ENCODE measurements at regions not wholly inside any gene's neighbourhood (a gene's known extent, or its start where the extent isn't known, plus 50 kb on each side); places are given as distances from the start of the nearest gene placed in this dataset.

- 94% methylated on average over 5 of the region's 5 CpGs for WGBS
- H3K27me3 ChIP-seq (ENCODE audit: control insufficient read depth in 4 of 4, insufficient read depth in 4 of 4, low read length in 3 of 4), result no peaks in the 10 kb centered on the region
- no peak for DNase-seq (ENCODE audit: low spot score)
- no peaks in the 10 kb centered on the region for H3K36me3 ChIP-seq (ENCODE audit: control insufficient read depth in 4 of 4, insufficient read depth in 3 of 4, low read depth in 1 of 4, low read length in 3 of 4)
- TF ChIP-seq NR2F2 (IDR thresholded peaks at IDR 0.05) (no peak), MAX (IDR thresholded peaks at IDR 0.05) (no peak), EGR1 (IDR thresholded peaks at IDR 0.05; ENCODE audit: low read depth in 2 of 2) (no peak), HNF4A (conservative IDR thresholded peaks at IDR 0.05) (no peak), FOXA2 (IDR thresholded peaks at IDR 0.05) (no peak), RAD21 (IDR thresholded peaks at IDR 0.05) (no peak), ZBTB33 (IDR thresholded peaks at IDR 0.05) (no peak)
- TF ChIP-seq, protein P1, sequence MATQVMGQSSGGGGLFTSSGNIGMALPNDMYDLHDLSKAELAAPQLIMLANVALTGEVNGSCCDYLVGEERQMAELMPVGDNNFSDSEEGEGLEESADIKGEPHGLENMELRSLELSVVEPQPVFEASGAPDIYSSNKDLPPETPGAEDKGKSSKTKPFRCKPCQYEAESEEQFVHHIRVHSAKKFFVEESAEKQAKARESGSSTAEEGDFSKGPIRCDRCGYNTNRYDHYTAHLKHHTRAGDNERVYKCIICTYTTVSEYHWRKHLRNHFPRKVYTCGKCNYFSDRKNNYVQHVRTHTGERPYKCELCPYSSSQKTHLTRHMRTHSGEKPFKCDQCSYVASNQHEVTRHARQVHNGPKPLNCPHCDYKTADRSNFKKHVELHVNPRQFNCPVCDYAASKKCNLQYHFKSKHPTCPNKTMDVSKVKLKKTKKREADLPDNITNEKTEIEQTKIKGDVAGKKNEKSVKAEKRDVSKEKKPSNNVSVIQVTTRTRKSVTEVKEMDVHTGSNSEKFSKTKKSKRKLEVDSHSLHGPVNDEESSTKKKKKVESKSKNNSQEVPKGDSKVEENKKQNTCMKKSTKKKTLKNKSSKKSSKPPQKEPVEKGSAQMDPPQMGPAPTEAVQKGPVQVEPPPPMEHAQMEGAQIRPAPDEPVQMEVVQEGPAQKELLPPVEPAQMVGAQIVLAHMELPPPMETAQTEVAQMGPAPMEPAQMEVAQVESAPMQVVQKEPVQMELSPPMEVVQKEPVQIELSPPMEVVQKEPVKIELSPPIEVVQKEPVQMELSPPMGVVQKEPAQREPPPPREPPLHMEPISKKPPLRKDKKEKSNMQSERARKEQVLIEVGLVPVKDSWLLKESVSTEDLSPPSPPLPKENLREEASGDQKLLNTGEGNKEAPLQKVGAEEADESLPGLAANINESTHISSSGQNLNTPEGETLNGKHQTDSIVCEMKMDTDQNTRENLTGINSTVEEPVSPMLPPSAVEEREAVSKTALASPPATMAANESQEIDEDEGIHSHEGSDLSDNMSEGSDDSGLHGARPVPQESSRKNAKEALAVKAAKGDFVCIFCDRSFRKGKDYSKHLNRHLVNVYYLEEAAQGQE (IDR thresholded peaks at IDR 0.05), result no peak
- no peak overlapping the region for H3K27ac ChIP-seq (ENCODE audit: low read depth in 1 of 2, low read length in 2 of 2)
- no peak overlapping the region for H3K9ac ChIP-seq (ENCODE audit: low read depth in 1 of 2, low read length in 2 of 2)
- no peaks in the 10 kb centered on the region for H3K4me1 ChIP-seq (ENCODE audit: control insufficient read depth in 4 of 4, insufficient read depth in 4 of 4, low read length in 3 of 4)
- no peak overlapping the region for H3K4me3 ChIP-seq (ENCODE audit: low read depth in 1 of 3, low read length in 3 of 3)
- no peaks in the 10 kb centered on the region for H3K9me3 ChIP-seq (ENCODE audit: control insufficient read depth in 4 of 4, low read length in 3 of 4)
These were observed 477.0 kb downstream of the SOX5 start for GRCh38 chr12:23472329-23472971.

- TF ChIP-seq, protein P1 (IDR thresholded peaks at IDR 0.05), result no peak
- TF ChIP-seq HNF4A (conservative IDR thresholded peaks at IDR 0.05), result no peak
- no peak for TF ChIP-seq EGR1 (IDR thresholded peaks at IDR 0.05; ENCODE audit: low read depth in 2 of 2)
- TF ChIP-seq YY1 (IDR thresholded peaks at IDR 0.05), result no peak
- no peak for TF ChIP-seq NR2F2 (IDR thresholded peaks at IDR 0.05)
- TF ChIP-seq RAD21 (IDR thresholded peaks at IDR 0.05), result no peak
- TF ChIP-seq CTCF (IDR thresholded peaks at IDR 0.05; ENCODE audit: low read depth, low read length, missing input control), result no peak
- no peak for TF ChIP-seq JUND (IDR thresholded peaks at IDR 0.05)
- no peak for TF ChIP-seq SP1 (IDR thresholded peaks at IDR 0.05)
- no peak for TF ChIP-seq GABPA (IDR thresholded peaks at IDR 0.05 in 1 of 2, conservative IDR thresholded peaks at IDR 0.05 in 1 of 2)
- TF ChIP-seq RXRA (IDR thresholded peaks at IDR 0.05), result no peak
- TF ChIP-seq MAX (IDR thresholded peaks at IDR 0.05), result no peak
- 85% methylated on average over 4 of the region's 4 CpGs for WGBS
These were observed 476.4 kb downstream of the SOX5 start for GRCh38 chr12:23473071-23473470.

More at GRCh38 chr12:23473071-23473470, 476.4 kb downstream of the SOX5 start:
- no peaks in the 10 kb centered on the region for H3K36me3 ChIP-seq (ENCODE audit: control insufficient read depth in 4 of 4, insufficient read depth in 3 of 4, low read depth in 1 of 4, low read length in 3 of 4)
- H3K4me3 ChIP-seq (ENCODE audit: low read depth in 1 of 3, low read length in 3 of 3), result no peak overlapping the region
- no peak for DNase-seq (ENCODE audit: low spot score)
- H3K9me3 ChIP-seq (ENCODE audit: control insufficient read depth in 4 of 4, low read length in 3 of 4), result no peaks in the 10 kb centered on the region
- H3K27me3 ChIP-seq (ENCODE audit: control insufficient read depth in 4 of 4, insufficient read depth in 4 of 4, low read length in 3 of 4), result no peaks in the 10 kb centered on the region
- H3K4me1 ChIP-seq (ENCODE audit: control insufficient read depth in 4 of 4, insufficient read depth in 4 of 4, low read length in 3 of 4), result no peaks in the 10 kb centered on the region
- no peak overlapping the region for H3K9ac ChIP-seq (ENCODE audit: low read depth in 1 of 2, low read length in 2 of 2)
- no peak overlapping the region for H3K27ac ChIP-seq (ENCODE audit: low read depth in 1 of 2, low read length in 2 of 2)

All from liver (tissue), 8 donors.